ENCODE measurements at regions not wholly inside any gene's neighbourhood (a gene's known extent, or its start where the extent isn't known, plus 50 kb on each side); places are given as distances from the start of the nearest gene placed in this dataset.

DNA sequence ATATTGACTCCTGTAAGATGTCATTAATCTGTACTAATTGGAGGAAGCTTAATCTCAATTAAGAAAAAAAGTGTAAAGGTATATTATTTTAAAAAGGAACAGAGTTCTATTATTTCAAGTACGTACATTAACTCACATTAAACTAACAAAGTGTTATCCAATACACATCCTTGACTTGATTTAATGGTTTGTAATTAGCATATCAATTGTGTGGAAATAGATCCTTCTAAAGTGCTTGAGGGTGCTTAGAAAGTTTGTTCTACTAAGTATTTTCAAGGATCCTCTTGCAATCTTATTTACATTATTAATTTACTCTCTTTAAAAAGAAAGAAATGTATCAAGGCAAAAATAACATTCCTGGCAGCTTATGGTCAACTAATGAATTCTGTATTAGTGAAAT lies 720.3 kb downstream of the KCNJ3 start:
- Mint-ChIP-seq H3K27me3 (ENCODE audit: low read depth) (peaks cover 98% of the 10 kb centered on the region), H3K9me3 (peaks cover 16% of the 10 kb centered on the region), H3K4me1 (peaks cover 23% of the 10 kb centered on the region), H3K36me3 (peaks cover 16% of the 10 kb centered on the region), H3K27ac (no peak overlapping the region), H3K4me3 (no peak overlapping the region)
- DNase-seq (ENCODE audit: low spot score) (no peak), ATAC-seq (no peak)
- ChIA-PET CTCF (no interaction called here), POLR2A (no interaction called here)
- TF ChIP-seq ZNF423 (CRISPR knock-in tag; IDR thresholded peaks at IDR 0.05) (no peak), RORB (CRISPR knock-in tag; IDR thresholded peaks at IDR 0.05) (no peak), ZNF532 (CRISPR knock-in tag; IDR thresholded peaks at IDR 0.05; ENCODE audit: borderline replicate concordance) (no peak), GRHL2 (CRISPR knock-in tag; IDR thresholded peaks at IDR 0.05; ENCODE audit: insufficient replicate concordance, severe bottlenecking) (no peak), CREM (CRISPR knock-in tag; IDR thresholded peaks at IDR 0.05) (no peak), IRF1 (CRISPR knock-in tag; IDR thresholded peaks at IDR 0.05) (no peak), FOXP1 (CRISPR knock-in tag; IDR thresholded peaks at IDR 0.05; ENCODE audit: borderline replicate concordance) (no peak), HMGXB4 (CRISPR knock-in tag; IDR thresholded peaks at IDR 0.05) (no peak), TEAD1 (CRISPR knock-in tag; IDR thresholded peaks at IDR 0.05) (no peak)
- TF ChIP-seq, protein P1, sequence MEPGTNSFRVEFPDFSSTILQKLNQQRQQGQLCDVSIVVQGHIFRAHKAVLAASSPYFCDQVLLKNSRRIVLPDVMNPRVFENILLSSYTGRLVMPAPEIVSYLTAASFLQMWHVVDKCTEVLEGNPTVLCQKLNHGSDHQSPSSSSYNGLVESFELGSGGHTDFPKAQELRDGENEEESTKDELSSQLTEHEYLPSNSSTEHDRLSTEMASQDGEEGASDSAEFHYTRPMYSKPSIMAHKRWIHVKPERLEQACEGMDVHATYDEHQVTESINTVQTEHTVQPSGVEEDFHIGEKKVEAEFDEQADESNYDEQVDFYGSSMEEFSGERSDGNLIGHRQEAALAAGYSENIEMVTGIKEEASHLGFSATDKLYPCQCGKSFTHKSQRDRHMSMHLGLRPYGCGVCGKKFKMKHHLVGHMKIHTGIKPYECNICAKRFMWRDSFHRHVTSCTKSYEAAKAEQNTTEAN (CRISPR knock-in tag; IDR thresholded peaks at IDR 0.05) = no peak
- TF ChIP-seq, protein P2, sequence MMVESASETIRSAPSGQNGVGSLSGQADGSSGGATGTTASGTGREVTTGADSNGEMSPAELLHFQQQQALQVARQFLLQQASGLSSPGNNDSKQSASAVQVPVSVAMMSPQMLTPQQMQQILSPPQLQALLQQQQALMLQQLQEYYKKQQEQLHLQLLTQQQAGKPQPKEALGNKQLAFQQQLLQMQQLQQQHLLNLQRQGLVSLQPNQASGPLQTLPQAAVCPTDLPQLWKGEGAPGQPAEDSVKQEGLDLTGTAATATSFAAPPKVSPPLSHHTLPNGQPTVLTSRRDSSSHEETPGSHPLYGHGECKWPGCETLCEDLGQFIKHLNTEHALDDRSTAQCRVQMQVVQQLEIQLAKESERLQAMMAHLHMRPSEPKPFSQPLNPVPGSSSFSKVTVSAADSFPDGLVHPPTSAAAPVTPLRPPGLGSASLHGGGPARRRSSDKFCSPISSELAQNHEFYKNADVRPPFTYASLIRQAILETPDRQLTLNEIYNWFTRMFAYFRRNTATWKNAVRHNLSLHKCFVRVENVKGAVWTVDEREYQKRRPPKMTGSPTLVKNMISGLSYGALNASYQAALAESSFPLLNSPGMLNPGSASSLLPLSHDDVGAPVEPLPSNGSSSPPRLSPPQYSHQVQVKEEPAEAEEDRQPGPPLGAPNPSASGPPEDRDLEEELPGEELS (CRISPR knock-in tag; IDR thresholded peaks at IDR 0.05) = no peak
- TF ChIP-seq, protein P3, sequence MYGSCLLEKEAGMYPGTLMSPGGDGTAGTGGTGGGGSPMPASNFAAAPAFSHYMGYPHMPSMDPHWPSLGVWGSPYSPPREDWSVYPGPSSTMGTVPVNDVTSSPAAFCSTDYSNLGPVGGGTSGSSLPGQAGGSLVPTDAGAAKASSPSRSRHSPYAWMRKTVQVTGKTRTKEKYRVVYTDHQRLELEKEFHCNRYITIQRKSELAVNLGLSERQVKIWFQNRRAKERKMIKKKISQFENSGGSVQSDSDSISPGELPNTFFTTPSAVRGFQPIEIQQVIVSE (CRISPR knock-in tag; IDR thresholded peaks at IDR 0.05; ENCODE audit: borderline replicate concordance) = no peak
- TF ChIP-seq, protein P4, sequence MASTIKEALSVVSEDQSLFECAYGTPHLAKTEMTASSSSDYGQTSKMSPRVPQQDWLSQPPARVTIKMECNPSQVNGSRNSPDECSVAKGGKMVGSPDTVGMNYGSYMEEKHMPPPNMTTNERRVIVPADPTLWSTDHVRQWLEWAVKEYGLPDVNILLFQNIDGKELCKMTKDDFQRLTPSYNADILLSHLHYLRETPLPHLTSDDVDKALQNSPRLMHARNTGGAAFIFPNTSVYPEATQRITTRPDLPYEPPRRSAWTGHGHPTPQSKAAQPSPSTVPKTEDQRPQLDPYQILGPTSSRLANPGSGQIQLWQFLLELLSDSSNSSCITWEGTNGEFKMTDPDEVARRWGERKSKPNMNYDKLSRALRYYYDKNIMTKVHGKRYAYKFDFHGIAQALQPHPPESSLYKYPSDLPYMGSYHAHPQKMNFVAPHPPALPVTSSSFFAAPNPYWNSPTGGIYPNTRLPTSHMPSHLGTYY (CRISPR knock-in tag; IDR thresholded peaks at IDR 0.05) = no peak
- TF ChIP-seq, protein P5, sequence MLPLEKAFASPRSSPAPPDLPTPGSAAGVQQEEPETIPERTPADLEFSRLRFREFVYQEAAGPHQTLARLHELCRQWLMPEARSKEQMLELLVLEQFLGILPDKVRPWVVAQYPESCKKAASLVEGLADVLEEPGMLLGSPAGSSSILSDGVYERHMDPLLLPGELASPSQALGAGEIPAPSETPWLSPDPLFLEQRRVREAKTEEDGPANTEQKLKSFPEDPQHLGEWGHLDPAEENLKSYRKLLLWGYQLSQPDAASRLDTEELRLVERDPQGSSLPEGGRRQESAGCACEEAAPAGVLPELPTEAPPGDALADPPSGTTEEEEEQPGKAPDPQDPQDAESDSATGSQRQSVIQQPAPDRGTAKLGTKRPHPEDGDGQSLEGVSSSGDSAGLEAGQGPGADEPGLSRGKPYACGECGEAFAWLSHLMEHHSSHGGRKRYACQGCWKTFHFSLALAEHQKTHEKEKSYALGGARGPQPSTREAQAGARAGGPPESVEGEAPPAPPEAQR (CRISPR knock-in tag; IDR thresholded peaks at IDR 0.05) = no peak
